Esophagus squamous epithelium (tissue), 4 donors: ENCODE measurements at regions not wholly inside any gene's neighbourhood (a gene's known extent, or its start where the extent isn't known, plus 50 kb on each side); places are given as distances from the start of the nearest gene placed in this dataset.

Experiments used
- POLR2A ChIP-seq, 4 donors: fragments of 450-650 bp; IDR thresholded peaks; one replicate each; pipeline ENCODE4 v1.6.1; 2017; ENCODE audit warnings: antibody characterized with exemption in 4 of 4, mild to moderate bottlenecking in 4 of 4, moderate library complexity in 3 of 4
- TF ChIP-seq, protein P1 (sequence below), 6 experiments: fragments of 450-650 bp in 4 of 6; fragments of 200-600 bp in 2 of 6; sonication (generic) in 2 of 6; IDR thresholded peaks; one replicate each; pipeline ENCODE4 v1.5.1; 2016 to 2019; ENCODE audit warnings: antibody characterized with exemption in 6 of 6, mild to moderate bottlenecking in 4 of 6, moderate library complexity in 4 of 6

DNA sequence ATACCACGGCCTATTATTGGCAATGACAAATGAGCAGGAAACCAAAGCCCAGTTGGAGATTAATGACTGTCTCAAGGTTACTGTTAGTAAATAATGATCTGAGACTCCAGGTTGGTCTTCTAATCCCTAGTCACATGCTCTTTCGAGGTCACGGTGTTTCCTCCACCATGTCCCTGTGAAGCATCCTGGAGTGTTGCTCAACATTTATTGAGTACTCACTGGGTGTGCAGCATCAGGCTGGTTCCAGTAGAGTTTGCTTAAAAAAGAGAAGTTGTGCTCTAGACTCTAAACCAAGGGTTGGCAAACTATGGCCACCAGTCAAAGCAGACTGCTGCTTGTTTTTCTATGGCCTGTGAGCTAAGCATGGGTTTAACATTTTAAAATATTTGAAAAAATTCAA lies 263.8 kb upstream of the ATP5MC3 start:
- TF ChIP-seq, protein P1, sequence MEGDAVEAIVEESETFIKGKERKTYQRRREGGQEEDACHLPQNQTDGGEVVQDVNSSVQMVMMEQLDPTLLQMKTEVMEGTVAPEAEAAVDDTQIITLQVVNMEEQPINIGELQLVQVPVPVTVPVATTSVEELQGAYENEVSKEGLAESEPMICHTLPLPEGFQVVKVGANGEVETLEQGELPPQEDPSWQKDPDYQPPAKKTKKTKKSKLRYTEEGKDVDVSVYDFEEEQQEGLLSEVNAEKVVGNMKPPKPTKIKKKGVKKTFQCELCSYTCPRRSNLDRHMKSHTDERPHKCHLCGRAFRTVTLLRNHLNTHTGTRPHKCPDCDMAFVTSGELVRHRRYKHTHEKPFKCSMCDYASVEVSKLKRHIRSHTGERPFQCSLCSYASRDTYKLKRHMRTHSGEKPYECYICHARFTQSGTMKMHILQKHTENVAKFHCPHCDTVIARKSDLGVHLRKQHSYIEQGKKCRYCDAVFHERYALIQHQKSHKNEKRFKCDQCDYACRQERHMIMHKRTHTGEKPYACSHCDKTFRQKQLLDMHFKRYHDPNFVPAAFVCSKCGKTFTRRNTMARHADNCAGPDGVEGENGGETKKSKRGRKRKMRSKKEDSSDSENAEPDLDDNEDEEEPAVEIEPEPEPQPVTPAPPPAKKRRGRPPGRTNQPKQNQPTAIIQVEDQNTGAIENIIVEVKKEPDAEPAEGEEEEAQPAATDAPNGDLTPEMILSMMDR (IDR thresholded peaks at IDR 0.05): no peak
- TF ChIP-seq POLR2A (IDR thresholded peaks at IDR 0.05): no peak
